ENCODE measurements at regions not wholly inside any gene's neighbourhood (a gene's known extent, or its start where the extent isn't known, plus 50 kb on each side); places are given as distances from the start of the nearest gene placed in this dataset.
"Not testable (repeated sequence)": the region's sequence is repeated elsewhere in the genome, so short reads cannot be mapped to it uniquely, and the experiment has no call there.

DNA sequence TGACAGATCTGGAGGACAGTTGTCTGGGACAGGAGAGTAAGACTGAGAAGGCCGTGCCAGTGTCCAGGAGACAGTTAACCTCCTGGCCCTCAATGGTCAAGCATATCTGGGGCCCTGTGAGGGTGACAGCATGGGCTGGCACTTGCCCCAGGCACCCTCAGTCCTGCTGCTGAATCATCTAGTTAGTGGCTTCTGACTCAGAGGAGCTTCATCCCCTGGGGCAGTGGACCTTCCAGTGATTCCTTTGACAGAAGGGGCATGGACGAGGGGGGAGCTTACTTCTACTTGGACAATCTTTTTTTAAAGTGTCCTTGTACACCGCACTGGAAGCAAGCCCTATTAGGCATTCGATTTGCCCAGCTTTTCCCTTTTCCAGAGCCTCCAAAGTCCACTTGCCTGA, 352.7 kb upstream of the TMPRSS15 start:
- H3K9me2 ChIP-seq (ENCODE audit: insufficient read depth); CTCF ChIA-PET; H3K36me3 ChIP-seq (ENCODE audit: control insufficient read depth in 1 of 2, insufficient read depth in 2 of 2, low read length in 2 of 2); H3K9me3 ChIP-seq (ENCODE audit: control insufficient read depth in 1 of 2, insufficient read depth in 1 of 2, low read depth in 1 of 2, low read length in 2 of 2); H4K20me1 ChIP-seq (ENCODE audit: insufficient read depth); H3K4me3 ChIP-seq (replicated peaks in 1 of 2; ENCODE audit: low read depth in 1 of 2, low read length in 2 of 2); RAD21 ChIA-PET (ENCODE audit: low non-redundant PET in 1 of 2, low total read pairs in 2 of 2, uncharacterized antibody in 2 of 2, unreplicated experiment in 2 of 2); DNase-seq (ENCODE audit: low read depth, low spot score); BruUV-seq (replicated peaks); H3K79me2 ChIP-seq (ENCODE audit: insufficient read depth, low read length); H3K27ac ChIP-seq (ENCODE audit: low read depth, low read length); H3K27me3 ChIP-seq (ENCODE audit: insufficient read depth, low read length); H3K4me2 ChIP-seq (ENCODE audit: low read length); POLR2A ChIA-PET; intact Hi-C loops (cut with micrococcal nuclease); H2AFZ ChIP-seq (ENCODE audit: low read depth, low read length, poor library complexity, severe bottlenecking); H3K9ac ChIP-seq (ENCODE audit: low read length); H3K4me1 ChIP-seq (ENCODE audit: control insufficient read depth in 1 of 2, insufficient read depth in 2 of 2, low read length in 2 of 2); ATAC-seq: not testable (repeated sequence)

DNA sequence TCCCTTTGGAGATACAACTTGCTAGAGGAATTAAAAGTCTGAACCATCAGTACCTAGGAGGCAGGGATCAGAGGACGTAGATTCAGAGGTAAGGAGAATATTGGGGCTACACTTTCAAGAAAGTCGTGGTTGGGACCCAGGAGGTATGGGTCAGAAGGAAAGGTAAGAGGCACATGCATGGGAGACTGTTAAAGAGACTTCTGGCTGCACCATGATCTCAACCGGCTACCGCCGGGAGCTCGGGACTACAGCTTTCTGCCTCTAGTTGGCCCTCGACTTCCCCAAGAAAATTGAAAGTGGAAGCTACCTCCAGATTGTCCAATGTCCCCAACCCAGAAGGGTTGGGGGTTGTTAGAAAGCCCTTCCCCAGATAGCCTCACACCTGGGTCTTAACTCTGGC, 355.7 kb upstream of the TMPRSS15 start:
- intact Hi-C loops (cut with micrococcal nuclease) = no loop called here
- RAD21 ChIA-PET (ENCODE audit: low non-redundant PET in 1 of 2, low total read pairs in 2 of 2, uncharacterized antibody in 2 of 2, unreplicated experiment in 2 of 2) = no interaction called here
- Histone ChIP-seq H3K36me3 (ENCODE audit: control insufficient read depth in 1 of 2, insufficient read depth in 2 of 2, low read length in 2 of 2) (no peaks in the 10 kb centered on the region), H3K27ac (ENCODE audit: low read depth, low read length) (no peak overlapping the region), H3K79me2 (ENCODE audit: insufficient read depth, low read length) (no peaks in the 10 kb centered on the region), H3K4me3 (replicated peaks in 1 of 2; ENCODE audit: low read depth in 1 of 2, low read length in 2 of 2) (no peak overlapping the region), H3K9me2 (ENCODE audit: insufficient read depth) (no peaks in the 10 kb centered on the region), H3K9me3 (ENCODE audit: control insufficient read depth in 1 of 2, insufficient read depth in 1 of 2, low read depth in 1 of 2, low read length in 2 of 2) (peaks cover 9 to 12% of the 10 kb centered on the region in 2 experiments; a peak in 2 of 4 replicates), H3K4me1 (ENCODE audit: control insufficient read depth in 1 of 2, insufficient read depth in 2 of 2, low read length in 2 of 2) (no peaks in the 10 kb centered on the region), H3K4me2 (ENCODE audit: low read length) (no peak overlapping the region), H3K9ac (ENCODE audit: low read length) (no peak overlapping the region), H2AFZ (ENCODE audit: low read depth, low read length, poor library complexity, severe bottlenecking) (no peak overlapping the region), H3K27me3 (ENCODE audit: insufficient read depth, low read length) (no peaks in the 10 kb centered on the region), H4K20me1 (ENCODE audit: insufficient read depth) (no peaks in the 10 kb centered on the region)
- POLR2A ChIA-PET = no interaction called here
- CTCF ChIA-PET = no interaction called here
- ATAC-seq = no peak
- BruUV-seq (replicated peaks) = no TSS peak
- TF ChIP-seq RAD21 (IDR thresholded peaks at IDR 0.05; ENCODE audit: low read depth) (no peak), SP1 (IDR thresholded peaks at IDR 0.05; ENCODE audit: low read depth) (no peak), TCF7L2 (IDR thresholded peaks at IDR 0.05; ENCODE audit: borderline replicate concordance, extremely low read depth, insufficient read depth, insufficient read length) (no peak), EGR1 (IDR thresholded peaks at IDR 0.05; ENCODE audit: low read depth) (no peak), POLR2A (IDR thresholded peaks at IDR 0.05; ENCODE audit: borderline replicate concordance, extremely low read depth, insufficient read depth, insufficient read length) (no peak), EZH2 (IDR thresholded peaks at IDR 0.05) (no peak), CBX3 (IDR thresholded peaks at IDR 0.05; ENCODE audit: low read depth) (no peak), POLR2AphosphoS5 (IDR thresholded peaks at IDR 0.05; ENCODE audit: low read depth, low read length) (no peak), ZNF274 (IDR thresholded peaks at IDR 0.05; ENCODE audit: low read depth, low read length) (no peak), CEBPB (IDR thresholded peaks at IDR 0.05; ENCODE audit: low read depth) (no peak)
- TF ChIP-seq, protein P1, sequence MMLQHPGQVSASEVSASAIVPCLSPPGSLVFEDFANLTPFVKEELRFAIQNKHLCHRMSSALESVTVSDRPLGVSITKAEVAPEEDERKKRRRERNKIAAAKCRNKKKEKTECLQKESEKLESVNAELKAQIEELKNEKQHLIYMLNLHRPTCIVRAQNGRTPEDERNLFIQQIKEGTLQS (IDR thresholded peaks at IDR 0.05) = no peak
- no peak for DNase-seq (ENCODE audit: low read depth, low spot score)

All from HCT116 (cell line).